ENCODE measurements at regions not wholly inside any gene's neighbourhood (a gene's known extent, or its start where the extent isn't known, plus 50 kb on each side); places are given as distances from the start of the nearest gene placed in this dataset.
"Not testable (repeated sequence)": the region's sequence is repeated elsewhere in the genome, so short reads cannot be mapped to it uniquely, and the experiment has no call there.

DNA sequence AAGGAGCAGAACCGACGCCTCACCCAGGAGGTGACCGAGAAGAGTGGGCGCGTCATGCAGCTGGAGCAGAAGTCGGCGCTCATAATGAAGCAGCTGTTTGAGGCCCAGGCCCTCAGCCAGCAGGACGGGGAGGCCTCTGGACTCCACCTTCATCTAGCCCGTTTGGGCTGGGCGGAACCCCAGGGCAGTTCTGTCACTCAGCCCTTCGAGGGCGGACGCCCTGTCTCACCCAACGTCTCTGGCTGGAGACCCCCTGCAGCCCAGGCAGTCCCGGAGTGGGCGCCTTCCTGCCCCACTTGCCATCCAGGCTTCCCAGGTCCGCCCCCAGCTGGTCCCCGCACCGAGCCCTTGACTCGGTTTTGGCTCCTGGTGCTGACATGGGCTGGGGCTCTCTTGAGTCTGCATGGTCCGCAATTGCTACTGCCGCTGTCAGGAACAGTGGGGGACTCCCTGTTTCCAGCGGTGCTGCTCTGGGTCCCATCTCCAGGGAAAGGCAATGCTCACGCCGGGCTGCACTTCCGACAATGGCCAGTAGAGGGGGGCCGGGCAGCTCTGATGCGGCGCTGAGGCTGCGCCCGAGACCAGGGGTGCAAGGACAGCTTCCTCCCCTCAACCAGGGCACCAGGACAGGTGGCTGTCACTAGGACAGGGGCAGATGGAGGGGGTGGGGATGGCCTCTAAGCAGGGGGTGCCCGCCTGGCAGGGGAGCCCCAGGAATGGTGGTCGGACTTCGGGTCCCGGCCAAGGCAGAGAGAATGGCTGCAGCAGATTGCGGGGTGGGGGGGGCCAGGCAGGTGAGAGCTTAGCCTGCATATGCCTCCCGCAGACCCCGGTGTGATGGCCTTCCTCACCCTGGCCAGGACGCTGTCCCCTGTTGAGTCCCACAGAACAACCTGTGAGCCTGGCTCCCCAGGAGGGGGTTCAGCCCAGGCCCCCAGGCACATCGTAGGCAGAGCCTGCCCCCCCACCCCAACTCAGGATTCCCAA is 71.2 kb upstream of the KCTD7 start:
- Histone ChIP-seq H3K36me3 (peaks cover 0 to 63% (median 41%) of the 10 kb centered on the region in 4 donors), H3K27me3 (no peaks in the 10 kb centered on the region), H3K27ac (no peak overlapping the region)

DNA sequence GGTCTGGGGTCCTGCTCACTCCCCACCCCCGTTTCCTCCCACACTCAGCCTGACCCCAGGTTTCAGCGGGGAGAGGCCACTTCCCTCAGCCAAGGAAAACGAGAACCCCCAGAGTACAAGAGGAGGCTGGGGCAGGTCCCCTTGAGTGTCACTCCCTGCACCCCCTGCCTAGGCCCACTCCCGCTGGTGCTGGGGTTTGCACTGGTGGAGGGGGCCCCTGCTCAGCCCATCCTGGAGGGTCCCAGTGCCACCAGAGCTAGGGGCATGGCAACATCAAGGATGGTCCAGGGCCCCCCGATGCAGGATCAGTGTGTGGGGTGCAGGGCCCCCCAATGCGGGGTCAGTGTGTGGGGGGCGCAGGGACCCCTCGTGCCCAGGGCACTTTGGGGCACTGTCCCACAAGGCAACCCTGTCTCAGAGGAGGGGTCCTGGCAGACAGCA is 70.5 kb upstream of the KCTD7 start:
- H3K27ac ChIP-seq, result no peak overlapping the region
- peak in 1 of 2 donors; percentile 7 for ATAC-seq (ENCODE audit: low FRiP score in 2 of 2)
- H3K4me3 ChIP-seq, result no peak overlapping the region
- peaks cover 0 to 56% (median 35%) of the 10 kb centered on the region in 4 donors for H3K36me3 ChIP-seq
- TF ChIP-seq POLR2AphosphoS5 (IDR thresholded peaks at IDR 0.05), result no peak
- TF ChIP-seq, protein P1, sequence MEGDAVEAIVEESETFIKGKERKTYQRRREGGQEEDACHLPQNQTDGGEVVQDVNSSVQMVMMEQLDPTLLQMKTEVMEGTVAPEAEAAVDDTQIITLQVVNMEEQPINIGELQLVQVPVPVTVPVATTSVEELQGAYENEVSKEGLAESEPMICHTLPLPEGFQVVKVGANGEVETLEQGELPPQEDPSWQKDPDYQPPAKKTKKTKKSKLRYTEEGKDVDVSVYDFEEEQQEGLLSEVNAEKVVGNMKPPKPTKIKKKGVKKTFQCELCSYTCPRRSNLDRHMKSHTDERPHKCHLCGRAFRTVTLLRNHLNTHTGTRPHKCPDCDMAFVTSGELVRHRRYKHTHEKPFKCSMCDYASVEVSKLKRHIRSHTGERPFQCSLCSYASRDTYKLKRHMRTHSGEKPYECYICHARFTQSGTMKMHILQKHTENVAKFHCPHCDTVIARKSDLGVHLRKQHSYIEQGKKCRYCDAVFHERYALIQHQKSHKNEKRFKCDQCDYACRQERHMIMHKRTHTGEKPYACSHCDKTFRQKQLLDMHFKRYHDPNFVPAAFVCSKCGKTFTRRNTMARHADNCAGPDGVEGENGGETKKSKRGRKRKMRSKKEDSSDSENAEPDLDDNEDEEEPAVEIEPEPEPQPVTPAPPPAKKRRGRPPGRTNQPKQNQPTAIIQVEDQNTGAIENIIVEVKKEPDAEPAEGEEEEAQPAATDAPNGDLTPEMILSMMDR (IDR thresholded peaks at IDR 0.05), result no peak
- no peak for TF ChIP-seq EP300 (IDR thresholded peaks at IDR 0.05)
- no peak for TF ChIP-seq POLR2A (IDR thresholded peaks at IDR 0.05)
- WGBS, 2 donors, result 68 to 100% methylated on average over 1 to 3 of the region's 8 CpGs
- H3K9me3 ChIP-seq, result no peaks in the 10 kb centered on the region
- H3K4me1 ChIP-seq, result peaks cover 4 to 16% (median 5%) of the 10 kb centered on the region in 4 donors
- no peak for DNase-seq
- H3K27me3 ChIP-seq, result no peaks in the 10 kb centered on the region

More for the DNA sequence above, 71.2 kb upstream of the KCTD7 start:
- Histone ChIP-seq H3K4me3 (no peak overlapping the region), H3K9me3 (no peaks in the 10 kb centered on the region), H3K4me1 (peaks cover 4 to 16% (median 5%) of the 10 kb centered on the region in 4 donors)
- ATAC-seq (ENCODE audit: low FRiP score in 2 of 2) (peak; percentile 86 to 87), DNase-seq (peak; percentile 74 to 92)
- WGBS, 2 donors, result 55 to 91% methylated on average over 11 to 30 of the region's 40 CpGs
- no peak for TF ChIP-seq POLR2A (IDR thresholded peaks at IDR 0.05)
- TF ChIP-seq EP300 (IDR thresholded peaks at IDR 0.05), result no peak
- TF ChIP-seq POLR2AphosphoS5 (IDR thresholded peaks at IDR 0.05), result no peak
- TF ChIP-seq, protein P1 (IDR thresholded peaks at IDR 0.05), result peak; percentile 95 to 99 (median 96)

DNA sequence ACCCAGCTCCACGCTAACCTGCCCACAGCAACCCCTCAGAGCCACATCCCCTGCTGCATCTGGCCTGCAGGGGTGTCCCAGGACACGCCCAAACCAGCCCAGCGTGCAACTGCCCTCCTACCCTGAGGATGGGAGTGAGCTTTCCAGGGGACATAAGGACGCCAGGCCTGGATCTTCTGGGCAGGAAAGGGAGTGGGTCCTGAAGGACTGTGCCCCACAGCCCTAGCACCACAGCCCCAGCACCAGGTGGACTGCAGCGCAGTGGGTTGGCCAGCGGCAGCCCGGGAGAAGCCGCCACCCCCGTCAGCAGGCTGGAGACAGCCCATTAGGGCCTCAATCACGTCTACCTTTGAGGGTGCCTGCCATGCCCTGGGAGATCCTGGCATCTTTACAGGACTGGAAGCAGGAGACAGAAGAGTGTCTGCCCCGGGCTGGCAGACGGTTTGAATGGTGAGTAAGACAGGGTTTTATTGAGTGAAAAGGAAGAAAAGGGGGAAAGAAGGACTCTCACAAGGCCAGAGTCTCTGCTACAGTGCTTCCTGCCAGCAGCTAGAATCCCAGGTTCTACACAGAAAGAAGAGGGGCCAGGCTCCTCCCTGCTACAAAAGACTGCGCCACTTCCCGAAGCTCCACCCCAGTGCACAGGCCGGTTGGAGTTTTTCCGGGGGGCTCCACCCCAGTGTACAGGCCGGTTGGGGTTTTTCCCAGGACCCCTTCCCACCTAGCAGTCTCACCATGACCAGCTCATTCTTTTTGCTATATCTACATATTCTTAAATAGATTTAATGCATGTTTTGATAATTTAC is 69.8 kb upstream of the KCTD7 start:
- peaks cover 0 to 53% (median 31%) of the 10 kb centered on the region in 4 donors for H3K36me3 ChIP-seq
- no peak overlapping the region for H3K27ac ChIP-seq
- H3K4me1 ChIP-seq, result peaks cover 4 to 16% (median 5%) of the 10 kb centered on the region in 4 donors
- ATAC-seq (ENCODE audit: low FRiP score in 2 of 2) (no peak), DNase-seq (peak in 1 of 2 donors; percentile 66)
- no peak overlapping the region for H3K4me3 ChIP-seq
- no peaks in the 10 kb centered on the region for H3K9me3 ChIP-seq
- TF ChIP-seq EP300 (IDR thresholded peaks at IDR 0.05) (no peak), POLR2AphosphoS5 (IDR thresholded peaks at IDR 0.05) (no peak), POLR2A (IDR thresholded peaks at IDR 0.05) (no peak)
- TF ChIP-seq, protein P1 (IDR thresholded peaks at IDR 0.05), result no peak
- WGBS, 2 donors, result 75 to 77% methylated on average over 15 of the region's 17 CpGs
- H3K27me3 ChIP-seq, result no peaks in the 10 kb centered on the region

DNA sequence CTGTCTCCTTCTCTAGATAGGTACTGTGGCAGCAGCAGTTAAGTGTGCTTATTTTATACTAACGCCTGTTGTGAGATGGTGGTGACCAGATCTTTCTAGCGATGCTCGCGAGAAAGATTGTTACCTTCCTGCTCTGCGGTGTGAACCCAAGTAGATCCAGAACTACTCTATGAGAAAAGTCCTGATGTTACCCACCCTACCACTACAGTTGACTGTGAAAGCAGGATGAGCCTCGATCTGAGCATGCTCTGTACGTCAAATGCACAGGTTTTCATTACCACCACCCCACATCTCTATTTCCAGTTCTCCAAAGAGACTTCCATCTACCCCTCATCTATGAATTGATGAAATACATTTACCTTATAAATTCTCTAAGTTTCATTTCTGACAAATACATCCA is 64.6 kb upstream of the KCTD7 start:
- H3K9me3 ChIP-seq, result no peaks in the 10 kb centered on the region
- no peak overlapping the region for H3K27ac ChIP-seq
- no peak overlapping the region for H3K4me3 ChIP-seq
- TF ChIP-seq POLR2AphosphoS5 (IDR thresholded peaks at IDR 0.05) (no peak), POLR2A (IDR thresholded peaks at IDR 0.05) (no peak), EP300 (IDR thresholded peaks at IDR 0.05) (no peak)
- TF ChIP-seq, protein P1 (IDR thresholded peaks at IDR 0.05), result no peak
- WGBS, 2 donors, result 80 to 96% methylated on average over 7 of the region's 7 CpGs
- ATAC-seq (ENCODE audit: low FRiP score in 2 of 2) (no peak), DNase-seq (no peak)
- H3K4me1 ChIP-seq, result peaks cover 0 to 7% (median 0%) of the 10 kb centered on the region in 4 donors
- H3K27me3 ChIP-seq, result no peaks in the 10 kb centered on the region
- peaks cover 0 to 41% (median 9%) of the 10 kb centered on the region in 4 donors for H3K36me3 ChIP-seq

DNA sequence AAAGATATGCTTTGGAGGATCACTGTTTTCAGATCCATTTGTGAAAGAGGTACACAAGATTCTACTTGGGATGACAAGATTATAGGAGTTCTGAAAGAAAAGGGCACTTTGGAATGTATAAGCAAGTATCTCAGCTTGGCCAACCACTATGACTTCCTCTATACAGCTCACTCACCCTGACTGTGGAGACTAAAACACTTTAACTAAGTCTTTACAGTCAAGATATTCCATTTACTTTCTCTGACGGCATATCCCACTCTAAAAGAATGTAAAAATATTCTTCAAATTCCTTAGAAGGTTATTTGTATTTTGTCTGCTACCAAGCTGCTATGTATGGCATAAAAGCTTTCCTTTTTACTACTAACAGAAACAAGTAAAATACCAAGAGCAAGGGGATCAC is 58.5 kb upstream of the KCTD7 start:
- DNase-seq, result not testable (repeated sequence)
- peaks cover 0 to 68% (median 22%) of the 10 kb centered on the region in 4 donors for H3K36me3 ChIP-seq

More for the DNA sequence above, 58.5 kb upstream of the KCTD7 start:
- not testable (repeated sequence) for H3K4me1 ChIP-seq; H3K27ac ChIP-seq; ATAC-seq (ENCODE audit: low FRiP score in 2 of 2); H3K9me3 ChIP-seq; H3K27me3 ChIP-seq; H3K4me3 ChIP-seq
- WGBS, 2 donors, result 68 to 69% methylated on average over 1 of the region's 1 CpG

Data from upper lobe of left lung (tissue), 6 donors.